HG02938 (cell line): ENCODE measurements at regions not wholly inside any gene's neighbourhood (a gene's known extent, or its start where the extent isn't known, plus 50 kb on each side); places are given as distances from the start of the nearest gene placed in this dataset.

Experiments used
- ATAC-seq: cut with Tn5 transposase; IDR thresholded peaks from one replicate; pipeline ENCODE4 v1.9.1; 2021; ENCODE audit warnings: mild to moderate bottlenecking, moderate library complexity; ENCODE audit not compliant: unreplicated experiment

- ATAC-seq, result no peak
These were observed 183.1 kb upstream of the ARL4C start for GRCh38 chr2:234679741-234680687.

GRCh38 chr2:234679301-234679740 lies 182.4 kb upstream of the ARL4C start:
- ATAC-seq, result no peak

GRCh38 chr2:234678711-234679110 lies 181.8 kb upstream of the ARL4C start:
- ATAC-seq, result no peak

DNA sequence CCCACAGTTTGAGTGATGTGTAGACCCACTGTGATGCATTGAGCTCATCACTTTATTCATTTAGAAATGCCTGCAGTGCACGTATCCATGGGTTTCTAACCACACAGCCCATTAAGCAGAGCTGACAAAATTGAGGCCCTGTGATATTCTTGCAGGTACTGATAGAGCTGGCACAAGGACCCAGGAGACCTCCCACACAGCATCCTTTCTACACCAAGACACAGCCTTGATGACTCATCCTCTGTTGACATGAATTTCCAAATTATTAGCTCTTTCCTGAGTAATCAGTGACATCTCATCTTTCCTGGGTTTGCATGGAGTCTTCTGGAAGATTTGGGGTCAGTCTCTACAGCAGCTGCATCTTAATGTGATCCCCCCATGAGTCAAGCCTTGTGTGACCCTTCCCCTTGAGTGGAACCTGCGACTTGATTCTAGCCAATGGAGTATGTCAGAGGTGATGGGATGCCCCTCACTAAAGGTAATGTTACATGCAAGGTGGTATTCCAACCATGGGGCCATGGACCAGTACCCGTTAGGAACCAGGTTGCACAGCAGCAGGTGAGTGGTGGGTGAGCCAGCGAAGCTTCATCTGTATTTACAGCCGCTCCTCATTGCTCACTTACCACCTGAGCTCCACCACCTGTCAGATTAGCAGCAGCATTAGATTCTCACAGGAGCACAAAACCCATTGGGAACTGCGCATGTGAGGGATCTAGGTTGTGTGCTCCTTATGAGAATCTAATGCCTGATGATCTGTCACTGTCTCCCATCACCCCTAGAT lies 181.1 kb upstream of the ARL4C start:
- no peak for ATAC-seq

DNA sequence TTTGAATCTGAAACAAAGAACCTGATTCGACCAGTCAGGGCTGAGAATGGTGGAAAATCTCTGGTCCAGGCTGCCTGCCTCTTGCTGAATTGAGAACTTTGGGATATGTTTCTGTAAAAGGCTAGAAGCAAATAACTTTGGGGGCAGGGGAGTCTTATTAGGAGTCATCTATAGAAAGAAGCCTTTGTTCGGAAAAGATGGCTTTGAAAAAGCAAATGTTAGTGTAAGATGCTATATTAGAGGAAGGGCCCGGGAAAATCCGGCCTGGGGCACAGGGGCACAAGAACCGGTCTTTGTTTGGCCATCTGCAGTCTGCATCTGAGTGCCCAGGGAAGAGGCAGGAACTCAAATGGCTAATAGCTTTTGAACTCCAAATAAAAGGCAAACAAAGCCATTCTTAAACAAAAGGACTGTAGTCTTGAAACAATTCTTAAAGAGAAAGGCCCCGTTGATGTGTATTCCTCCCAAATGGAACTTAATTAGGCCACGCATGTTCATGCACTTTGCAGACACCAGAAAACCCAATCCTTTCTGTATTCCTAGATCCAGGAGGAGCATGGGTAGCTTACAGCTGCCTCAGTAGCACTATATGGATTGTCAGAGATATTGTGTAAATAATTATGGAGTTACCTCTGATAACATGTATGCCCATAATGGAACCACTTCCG lies 180.0 kb upstream of the ARL4C start:
- no peak for ATAC-seq

GRCh38 chr2:234676109-234676782 lies 179.4 kb upstream of the ARL4C start:
- ATAC-seq, result no peak

GRCh38 chr2:234674781-234675201 lies 177.9 kb upstream of the ARL4C start:
- no peak for ATAC-seq

DNA sequence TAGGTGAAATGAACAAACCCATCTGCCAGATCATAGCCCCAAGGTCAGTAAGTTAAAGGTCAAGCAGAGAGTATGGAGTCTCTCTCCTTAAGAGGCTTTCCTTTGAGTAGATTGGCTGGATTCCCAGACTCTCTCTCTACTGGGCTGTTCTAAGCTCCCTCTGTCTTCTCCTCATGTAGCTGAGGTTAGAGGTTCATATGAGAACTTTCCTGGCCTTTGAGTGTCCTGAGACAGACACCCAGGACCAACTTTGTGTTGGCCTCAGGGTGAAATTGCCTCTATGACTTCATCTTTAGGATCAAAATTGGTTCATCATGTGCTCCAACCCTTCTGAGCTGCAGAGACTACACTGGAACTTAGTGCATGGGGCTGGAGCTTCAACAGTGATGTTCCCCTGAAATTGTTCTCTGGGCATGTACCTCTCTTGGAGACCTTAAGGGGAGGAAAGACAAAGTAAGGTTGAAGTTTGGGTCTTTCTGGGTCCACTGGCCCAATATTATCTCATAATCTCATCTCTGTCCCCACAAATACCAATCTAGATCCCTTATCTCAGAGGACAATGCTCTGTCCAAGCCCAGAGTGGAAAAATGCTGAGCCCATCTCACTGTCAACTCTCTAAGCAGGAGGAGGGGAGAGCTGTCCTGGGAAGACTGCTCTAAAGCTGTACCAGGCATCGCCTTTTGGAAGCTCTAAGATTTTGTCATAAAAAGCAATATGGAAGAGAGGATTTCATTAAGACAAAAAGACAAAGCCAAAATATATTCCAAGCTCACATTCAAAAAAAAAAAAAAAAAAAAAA lies 177.3 kb upstream of the ARL4C start:
- no peak for ATAC-seq

GRCh38 chr2:234673501-234673900 lies 176.6 kb upstream of the ARL4C start:
- no peak for ATAC-seq

- no peak for ATAC-seq
These were observed 175.7 kb upstream of the ARL4C start for GRCh38 chr2:234672498-234673150.

DNA sequence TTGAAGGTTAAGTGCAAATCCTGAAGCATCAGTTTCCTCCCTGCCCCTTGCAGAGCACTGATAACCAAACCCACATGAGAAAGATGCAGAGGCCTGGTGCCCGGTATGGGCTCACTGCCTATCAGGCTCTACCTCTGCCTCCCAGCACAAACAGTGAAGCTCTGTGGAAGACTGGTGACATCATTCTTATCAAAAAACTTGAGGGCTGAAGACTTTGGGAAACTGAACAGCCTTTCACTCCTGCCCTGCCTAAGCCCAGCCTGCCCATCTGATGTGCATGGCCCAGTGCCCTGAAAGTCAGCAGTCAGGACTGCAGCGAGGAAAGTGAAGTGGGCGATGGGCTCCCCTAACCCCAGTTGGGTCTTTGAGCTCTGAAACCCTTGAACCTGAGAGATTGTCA lies 174.8 kb upstream of the ARL4C start:
- no peak for ATAC-seq

DNA sequence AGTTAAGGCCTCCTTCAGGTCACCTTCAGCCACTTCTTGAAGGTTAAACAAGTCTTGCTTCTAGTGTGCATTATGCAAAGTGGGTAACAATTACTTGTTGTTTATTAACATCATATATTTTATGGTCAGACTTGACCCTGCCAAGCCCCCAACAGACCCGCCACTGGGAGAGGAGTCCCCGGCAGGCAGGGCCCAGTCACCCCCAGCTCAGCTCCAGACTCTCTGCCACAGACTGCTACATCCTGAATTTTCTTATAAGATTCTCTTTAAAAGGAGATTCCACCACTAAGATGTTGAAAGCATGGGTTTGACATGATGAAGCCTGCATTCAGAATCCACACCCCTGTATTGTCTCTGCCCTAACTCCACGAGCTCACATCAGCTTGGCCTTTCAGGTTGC lies 174.3 kb upstream of the ARL4C start:
- ATAC-seq, result no peak

DNA sequence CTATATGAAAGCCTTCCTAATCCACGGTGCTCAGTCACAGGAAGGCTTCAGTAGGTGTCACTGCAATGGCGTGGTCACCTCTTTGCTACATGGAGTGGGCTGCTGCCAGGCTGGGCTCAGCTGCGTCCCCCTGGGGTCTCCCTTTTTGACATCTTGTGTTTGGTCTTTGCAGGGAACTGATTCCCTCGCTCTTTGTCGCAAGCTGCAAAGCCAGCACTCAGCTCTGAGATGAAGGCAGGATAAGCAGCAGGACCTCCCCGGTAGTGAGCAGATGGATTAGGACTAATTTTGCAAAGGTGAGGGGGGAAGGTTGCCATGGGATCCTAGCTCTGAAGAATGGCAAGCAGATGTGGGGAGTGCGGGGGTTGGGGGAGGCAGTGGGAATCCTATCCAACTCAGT lies 173.9 kb upstream of the ARL4C start:
- ATAC-seq, result no peak

- no peak for ATAC-seq
These were observed 173.2 kb upstream of the ARL4C start for GRCh38 chr2:234670052-234670451.

DNA sequence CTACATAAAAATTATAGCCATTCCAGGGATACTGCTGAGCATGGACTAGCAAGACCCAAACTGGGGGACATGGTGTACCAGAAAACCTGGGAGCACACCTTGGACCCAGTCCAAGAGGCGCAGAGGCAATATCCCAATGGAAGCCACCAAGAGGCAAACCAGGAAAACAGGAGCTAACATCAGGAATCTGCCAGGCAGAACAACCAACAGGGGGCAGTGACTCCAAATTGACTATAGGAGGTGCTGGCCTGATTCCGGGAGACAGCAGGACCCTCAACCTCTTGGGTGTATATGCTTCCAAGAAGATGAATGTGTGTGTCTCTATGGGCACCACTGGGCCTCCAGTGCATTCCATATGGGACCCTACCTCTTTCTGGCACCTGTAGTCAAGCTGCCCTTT lies 172.7 kb upstream of the ARL4C start:
- ATAC-seq, result no peak

- no peak for ATAC-seq
These were observed 172.1 kb upstream of the ARL4C start for GRCh38 chr2:234669001-234669400.

- ATAC-seq, result no peak
These were observed 170.0 kb upstream of the ARL4C start for GRCh38 chr2:234666911-234667310.

DNA sequence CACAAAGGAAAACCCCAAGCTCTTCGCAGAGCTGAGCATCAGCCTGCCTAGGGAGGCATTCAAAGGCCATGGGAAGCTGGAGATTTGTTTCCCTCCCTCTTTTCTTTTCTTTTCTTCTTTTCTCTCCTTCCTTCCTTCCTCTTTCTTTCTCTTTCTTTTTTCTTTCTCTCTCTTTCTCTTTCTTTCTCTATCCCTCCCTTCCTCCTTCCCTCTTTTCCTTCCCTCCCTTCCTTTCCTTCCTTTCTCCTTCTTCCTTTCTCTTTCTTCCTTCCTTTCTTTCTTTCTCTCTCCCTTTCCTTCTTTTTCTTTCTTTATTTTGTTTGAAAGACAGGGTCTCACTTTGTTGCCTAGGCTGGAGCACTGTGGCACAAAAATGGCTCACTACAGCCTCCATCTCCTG lies 168.4 kb upstream of the ARL4C start:
- ATAC-seq, result no peak

GRCh38 chr2:234661849-234662248 lies 165.0 kb upstream of the ARL4C start:
- ATAC-seq, result no peak

DNA sequence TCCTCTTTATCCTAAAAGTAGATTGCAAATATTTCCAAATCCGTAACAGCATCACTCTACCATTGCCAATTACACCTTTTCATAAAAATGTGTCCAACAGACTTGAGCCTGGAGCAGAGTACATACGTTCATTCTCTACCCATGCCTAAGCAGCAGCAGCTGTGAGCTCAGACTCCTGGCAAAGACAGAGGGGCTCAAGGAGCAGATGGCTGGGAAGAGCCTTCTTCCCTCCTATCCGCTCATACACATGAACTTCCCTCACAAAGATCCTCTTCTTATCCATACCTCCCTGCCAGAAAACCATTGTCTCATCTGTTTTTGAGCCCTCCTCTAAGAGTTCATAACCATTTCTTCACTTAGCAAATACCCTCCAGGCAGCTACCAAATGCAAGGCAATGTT lies 164.3 kb upstream of the ARL4C start:
- ATAC-seq, result no peak
